GM23248 (cell line): ENCODE measurements at regions not wholly inside any gene's neighbourhood (a gene's known extent, or its start where the extent isn't known, plus 50 kb on each side); places are given as distances from the start of the nearest gene placed in this dataset.

Experiments used
- EZH2 ChIP-seq: fragments of 200-600 bp; sonication (generic); IDR thresholded peaks from 2 replicates; pipeline ENCODE4 v1.6.1; 2018; ENCODE audit warnings: antibody characterized with exemption, mild to moderate bottlenecking; ENCODE audit not compliant: insufficient read depth, poor library complexity, severe bottlenecking
- EZH2phosphoT487 ChIP-seq: fragments of 200-600 bp; sonication (generic); IDR thresholded peaks from 2 replicates; pipeline ENCODE4 v1.6.1; 2018; ENCODE audit warnings: antibody characterized with exemption, moderate library complexity, mild to moderate bottlenecking, low read depth; ENCODE audit not compliant: insufficient read depth

- no peak for TF ChIP-seq EZH2phosphoT487
- no peak for TF ChIP-seq EZH2
Observed at GRCh38 chr2:41894563-41895333, 153.1 kb upstream of the PKDCC start.
